ENCODE measurements at regions not wholly inside any gene's neighbourhood (a gene's known extent, or its start where the extent isn't known, plus 50 kb on each side); places are given as distances from the start of the nearest gene placed in this dataset.

- ChIA-PET CTCF (ENCODE audit: low intra/inter-chr PET ratio) (no interaction called here), POLR2A (interaction anchor here (0.6 kb wide), 1 partner anchor 1515 kb away, joined by 3 read pairs; no protein-coding TSS in a partner anchor)
- Histone ChIP-seq H4K20me1 (replicated peaks; ENCODE audit: control insufficient read depth, insufficient read depth, low read length) (no peaks in the 10 kb centered on the region), H3K9ac (ENCODE audit: insufficient read depth in 1 of 2, low read depth in 2 of 2, low read length in 2 of 2) (no peak overlapping the region), H3K27ac (ENCODE audit: extremely low read depth, low read depth, low read length) (no peak overlapping the region), H3K79me2 (ENCODE audit: control insufficient read depth, insufficient read depth, low read length) (no peaks in the 10 kb centered on the region), H2AFZ (ENCODE audit: low read depth, low read length) (no peak overlapping the region), H3K4me3 (no peak overlapping the region), H3K27me3 (ENCODE audit: control insufficient read depth in 2 of 2, insufficient read depth in 2 of 2, low read length in 2 of 2) (no peaks in the 10 kb centered on the region), H3K9me3 (replicated peaks; ENCODE audit: control insufficient read depth, insufficient read depth, low read depth, low read length) (no peaks in the 10 kb centered on the region), H3K4me1 (replicated peaks in 1 of 2; ENCODE audit: control insufficient read depth in 2 of 2, insufficient read depth in 2 of 2, low read length in 2 of 2) (no peaks in the 10 kb centered on the region), H3K36me3 (ENCODE audit: control insufficient read depth, insufficient read depth, low read length) (no peaks in the 10 kb centered on the region), H3K4me2 (ENCODE audit: insufficient read depth, low read length) (no peak overlapping the region), H3K9me1 (ENCODE audit: control insufficient read depth, insufficient read depth, low read length) (no peaks in the 10 kb centered on the region)
- in situ Hi-C loops (cut with MboI): no loop called here
- BruUV-seq (replicated peaks): no TSS peak
- no peak for FAIRE-seq
- intact Hi-C loops (cut with micrococcal nuclease): no loop called here
- WGBS (ENCODE audit: insufficient coverage, low coverage, missing lambda C conversion rate): 0% methylated on average over 1 of the region's 1 CpG
- no peak for DNase-seq (ENCODE audit: extremely low read depth in 1 of 4, low spot score in 3 of 4)
- TF ChIP-seq MTA3 (IDR thresholded peaks at IDR 0.05; ENCODE audit: borderline replicate concordance) (no peak), MTF1 (CRISPR knock-in tag; IDR thresholded peaks at IDR 0.05; ENCODE audit: borderline replicate concordance) (no peak), ZNF133 (CRISPR knock-in tag; IDR thresholded peaks at IDR 0.05) (no peak), ZNF512 (tag; IDR thresholded peaks at IDR 0.05) (no peak), ZNF717 (CRISPR knock-in tag; IDR thresholded peaks at IDR 0.05) (no peak)
- ATAC-seq: no peak
Measured at GRCh38 chr6:130655586-130655985, 171.6 kb upstream of the SMLR1 start.

GRCh38 chr6:130661077-130661476, 166.1 kb upstream of the SMLR1 start:
- FAIRE-seq: no peak
- ChIA-PET POLR2A (no interaction called here), CTCF (ENCODE audit: low intra/inter-chr PET ratio) (no interaction called here)
- Histone ChIP-seq H3K4me1 (replicated peaks in 1 of 2; ENCODE audit: control insufficient read depth in 2 of 2, insufficient read depth in 2 of 2, low read length in 2 of 2) (no peaks in the 10 kb centered on the region), H3K4me3 (no peak overlapping the region), H3K36me3 (ENCODE audit: control insufficient read depth, insufficient read depth, low read length) (no peaks in the 10 kb centered on the region), H3K4me2 (ENCODE audit: insufficient read depth, low read length) (no peak overlapping the region), H2AFZ (ENCODE audit: low read depth, low read length) (no peak overlapping the region), H3K9me1 (ENCODE audit: control insufficient read depth, insufficient read depth, low read length) (no peaks in the 10 kb centered on the region), H3K79me2 (ENCODE audit: control insufficient read depth, insufficient read depth, low read length) (no peaks in the 10 kb centered on the region), H3K9me3 (replicated peaks; ENCODE audit: control insufficient read depth, insufficient read depth, low read depth, low read length) (no peaks in the 10 kb centered on the region), H3K27me3 (ENCODE audit: control insufficient read depth in 2 of 2, insufficient read depth in 2 of 2, low read length in 2 of 2) (no peaks in the 10 kb centered on the region), H4K20me1 (replicated peaks; ENCODE audit: control insufficient read depth, insufficient read depth, low read length) (no peaks in the 10 kb centered on the region), H3K27ac (ENCODE audit: extremely low read depth, low read depth, low read length) (no peak overlapping the region), H3K9ac (ENCODE audit: insufficient read depth in 1 of 2, low read depth in 2 of 2, low read length in 2 of 2) (no peak overlapping the region)
- no TSS peak for BruUV-seq (replicated peaks)
- in situ Hi-C loops (cut with MboI): no loop called here
- ATAC-seq: no peak
- intact Hi-C loops (cut with micrococcal nuclease): no loop called here
- 0% methylated on average over 4 of the region's 4 CpGs for WGBS (ENCODE audit: insufficient coverage, low coverage, missing lambda C conversion rate)
- DNase-seq (ENCODE audit: extremely low read depth in 1 of 4, low spot score in 3 of 4): no peak
- TF ChIP-seq THAP12 (CRISPR knock-in tag; IDR thresholded peaks at IDR 0.05): no peak
- TF ChIP-seq TFE3 (CRISPR knock-in tag; IDR thresholded peaks at IDR 0.05): no peak
- TF ChIP-seq GTF2A2 (tag; IDR thresholded peaks at IDR 0.05): no peak
- no peak for TF ChIP-seq EZH2 (IDR thresholded peaks at IDR 0.05; ENCODE audit: borderline replicate concordance, low read depth, low read length)
- TF ChIP-seq KDM5B (IDR thresholded peaks at IDR 0.05; ENCODE audit: insufficient replicate concordance, low read depth, low read length): no peak
- no peak for TF ChIP-seq POLR2AphosphoS5 (IDR thresholded peaks at IDR 0.05; ENCODE audit: control insufficient read depth, insufficient read depth, low read depth, low read length)
- TF ChIP-seq POLR2H (tag; IDR thresholded peaks at IDR 0.05; ENCODE audit: low read depth): no peak
